ENCODE measurements at regions not wholly inside any gene's neighbourhood (a gene's known extent, or its start where the extent isn't known, plus 50 kb on each side); places are given as distances from the start of the nearest gene placed in this dataset.
"Not testable (repeated sequence)": the region's sequence is repeated elsewhere in the genome, so short reads cannot be mapped to it uniquely, and the experiment has no call there.

DNA sequence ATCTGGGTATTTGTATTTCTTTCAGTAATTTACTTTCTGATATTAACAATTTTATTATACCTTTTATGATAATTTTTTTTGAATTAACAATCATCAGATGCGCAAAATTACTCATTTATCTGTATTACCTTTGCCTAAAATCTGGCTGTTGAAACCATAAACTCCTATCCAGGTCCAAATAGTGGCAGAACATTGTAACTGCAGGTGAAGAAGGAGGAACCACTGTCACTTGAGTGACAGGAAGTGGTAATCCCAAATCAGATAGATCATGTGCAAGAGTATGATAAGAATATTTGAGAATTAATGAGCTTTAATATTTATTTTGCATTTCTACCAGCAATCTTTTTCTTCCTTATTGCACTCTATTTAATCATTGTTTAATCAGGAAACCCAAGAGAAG lies 139.3 kb upstream of the TLE4 start:
- H3K27ac ChIP-seq, result no peak overlapping the region
- TF ChIP-seq, protein P1, sequence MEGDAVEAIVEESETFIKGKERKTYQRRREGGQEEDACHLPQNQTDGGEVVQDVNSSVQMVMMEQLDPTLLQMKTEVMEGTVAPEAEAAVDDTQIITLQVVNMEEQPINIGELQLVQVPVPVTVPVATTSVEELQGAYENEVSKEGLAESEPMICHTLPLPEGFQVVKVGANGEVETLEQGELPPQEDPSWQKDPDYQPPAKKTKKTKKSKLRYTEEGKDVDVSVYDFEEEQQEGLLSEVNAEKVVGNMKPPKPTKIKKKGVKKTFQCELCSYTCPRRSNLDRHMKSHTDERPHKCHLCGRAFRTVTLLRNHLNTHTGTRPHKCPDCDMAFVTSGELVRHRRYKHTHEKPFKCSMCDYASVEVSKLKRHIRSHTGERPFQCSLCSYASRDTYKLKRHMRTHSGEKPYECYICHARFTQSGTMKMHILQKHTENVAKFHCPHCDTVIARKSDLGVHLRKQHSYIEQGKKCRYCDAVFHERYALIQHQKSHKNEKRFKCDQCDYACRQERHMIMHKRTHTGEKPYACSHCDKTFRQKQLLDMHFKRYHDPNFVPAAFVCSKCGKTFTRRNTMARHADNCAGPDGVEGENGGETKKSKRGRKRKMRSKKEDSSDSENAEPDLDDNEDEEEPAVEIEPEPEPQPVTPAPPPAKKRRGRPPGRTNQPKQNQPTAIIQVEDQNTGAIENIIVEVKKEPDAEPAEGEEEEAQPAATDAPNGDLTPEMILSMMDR (IDR thresholded peaks at IDR 0.05; ENCODE audit: low read depth, low read length), result no peak
- no peaks in the 10 kb centered on the region for H3K9me3 ChIP-seq (ENCODE audit: low read depth)
- H3K4me1 ChIP-seq (ENCODE audit: low read depth), result no peaks in the 10 kb centered on the region
- H3K27me3 ChIP-seq, result peaks cover 3% of the 10 kb centered on the region
- no peak for DNase-seq (ENCODE audit: low read depth in 1 of 2, low spot score in 1 of 2)
- H3K4me3 ChIP-seq, result no peak overlapping the region
- H3K36me3 ChIP-seq, result no peaks in the 10 kb centered on the region

GRCh38 chr9:79433703-79434102 lies 138.1 kb upstream of the TLE4 start:
- Histone ChIP-seq H3K36me3 (no peaks in the 10 kb centered on the region), H3K27ac (no peak overlapping the region), H3K9me3 (ENCODE audit: low read depth) (no peaks in the 10 kb centered on the region), H3K27me3 (peaks cover 14% of the 10 kb centered on the region), H3K4me1 (ENCODE audit: low read depth) (no peaks in the 10 kb centered on the region), H3K4me3 (no peak overlapping the region)
- TF ChIP-seq, protein P1 (IDR thresholded peaks at IDR 0.05; ENCODE audit: low read depth, low read length), result no peak
- no peak for DNase-seq (ENCODE audit: low read depth in 1 of 2, low spot score in 1 of 2)

- H3K4me1 ChIP-seq (ENCODE audit: low read depth); H3K9me3 ChIP-seq (ENCODE audit: low read depth); H3K27ac ChIP-seq; H3K36me3 ChIP-seq; DNase-seq (ENCODE audit: low read depth in 1 of 2, low spot score in 1 of 2): not testable (repeated sequence)
- Histone ChIP-seq H3K27me3 (peaks cover 16% of the 10 kb centered on the region), H3K4me3 (peak overlapping the region; percentile 20)
Measured at GRCh38 chr9:79439221-79439620, 132.5 kb upstream of the TLE4 start.

- H3K9me3 ChIP-seq (ENCODE audit: low read depth), result no peaks in the 10 kb centered on the region
- peaks cover 6% of the 10 kb centered on the region for H3K4me1 ChIP-seq (ENCODE audit: low read depth)
- H3K36me3 ChIP-seq, result no peaks in the 10 kb centered on the region
- DNase-seq (ENCODE audit: low read depth in 1 of 2, low spot score in 1 of 2), result no peak
- peaks cover 6% of the 10 kb centered on the region for H3K27me3 ChIP-seq
- no peak overlapping the region for H3K27ac ChIP-seq
- TF ChIP-seq, protein P1 (IDR thresholded peaks at IDR 0.05; ENCODE audit: low read depth, low read length), result no peak
- H3K4me3 ChIP-seq, result no peak overlapping the region
Measured at GRCh38 chr9:79446523-79447307, 125.0 kb upstream of the TLE4 start.

GRCh38 chr9:79447308-79447605 lies 124.5 kb upstream of the TLE4 start:
- no peak overlapping the region for H3K27ac ChIP-seq
- no peak for DNase-seq (ENCODE audit: low read depth in 1 of 2, low spot score in 1 of 2)
- TF ChIP-seq, protein P1 (IDR thresholded peaks at IDR 0.05; ENCODE audit: low read depth, low read length), result no peak
- H3K36me3 ChIP-seq, result no peaks in the 10 kb centered on the region
- peaks cover 6% of the 10 kb centered on the region for H3K27me3 ChIP-seq
- no peaks in the 10 kb centered on the region for H3K9me3 ChIP-seq (ENCODE audit: low read depth)
- H3K4me1 ChIP-seq (ENCODE audit: low read depth), result peaks cover 6% of the 10 kb centered on the region
- H3K4me3 ChIP-seq, result no peak overlapping the region

DNA sequence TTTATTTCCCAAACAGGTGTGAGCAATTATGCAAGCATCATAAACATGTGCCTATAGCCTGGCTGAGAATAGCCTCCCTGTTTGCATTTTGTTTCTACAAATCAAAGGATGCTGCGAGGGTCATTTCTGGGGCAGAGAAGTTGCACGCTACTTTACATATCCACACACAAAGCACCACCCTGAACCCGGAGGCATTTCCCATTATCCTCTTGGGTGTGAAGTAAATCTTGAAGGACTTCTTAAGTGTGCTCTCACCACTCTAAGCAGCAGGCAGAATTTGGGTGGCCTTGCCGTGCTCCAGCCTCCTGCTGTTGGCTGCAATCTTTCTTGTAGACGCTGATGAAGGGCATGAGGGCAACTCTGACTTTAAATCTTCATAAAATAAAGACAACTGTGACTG lies 124.0 kb upstream of the TLE4 start:
- Histone ChIP-seq H3K27me3 (peaks cover 6% of the 10 kb centered on the region), H3K36me3 (no peaks in the 10 kb centered on the region), H3K9me3 (ENCODE audit: low read depth) (no peaks in the 10 kb centered on the region), H3K27ac (no peak overlapping the region), H3K4me1 (ENCODE audit: low read depth) (peaks cover 6% of the 10 kb centered on the region), H3K4me3 (no peak overlapping the region)
- DNase-seq (ENCODE audit: low read depth in 1 of 2, low spot score in 1 of 2), result peak in 1 of 2 donors; percentile 91
- TF ChIP-seq, protein P1 (IDR thresholded peaks at IDR 0.05; ENCODE audit: low read depth, low read length), result no peak
